Esophagus squamous epithelium (tissue), 5 donors: ENCODE measurements at regions not wholly inside any gene's neighbourhood (a gene's known extent, or its start where the extent isn't known, plus 50 kb on each side); places are given as distances from the start of the nearest gene placed in this dataset.

Source experiments
- DNase-seq: peaks from one replicate; lab custom pipeline; 2025; lab: John Stamatoyannopoulos, UW
- H3K27ac ChIP-seq, 4 donors: fragments of 200-600 bp; sonication (generic); one replicate each; pipeline ENCODE4 v1.5.1; 2016 to 2019; ENCODE audit warnings: mild to moderate bottlenecking in 1 of 4
- H3K27me3 ChIP-seq, 4 donors: fragments of 200-600 bp; sonication (generic); 1 replicate in 3 of 4; 2 replicates in 1 of 4; pipeline versions ENCODE4 v1.5.1 to v1.6.0; 2017 to 2021; ENCODE audit warnings: antibody characterized with exemption in 1 of 4
- H3K36me3 ChIP-seq, 3 donors: fragments of 200-600 bp; sonication (generic); one replicate each; pipeline ENCODE4 v1.5.1; 2016 to 2019
- H3K4me1 ChIP-seq, 3 donors: fragments of 200-600 bp; sonication (generic); one replicate each; pipeline ENCODE4 v1.5.1; 2017 to 2019
- H3K4me3 ChIP-seq, 4 donors: fragments of 200-600 bp; sonication (generic); 1 replicate in 3 of 4; 2 replicates in 1 of 4; pipeline ENCODE4 v1.5.1; 2016 to 2019; ENCODE audit warnings: mild to moderate bottlenecking in 2 of 4, moderate library complexity in 1 of 4
- H3K9me3 ChIP-seq, 3 donors: fragments of 200-600 bp; sonication (generic); one replicate each; pipeline ENCODE4 v1.5.1; 2016 to 2019
- POLR2A ChIP-seq, 4 donors: fragments of 450-650 bp; IDR thresholded peaks; one replicate each; pipeline ENCODE4 v1.6.1; 2017; ENCODE audit warnings: antibody characterized with exemption in 4 of 4, mild to moderate bottlenecking in 4 of 4, moderate library complexity in 3 of 4
- WGBS, 2 donors: methylation state at CpG; one replicate each; pipeline ENCODE4 v1.1.5; 2018; 5-methylcytosine and 5-hydroxymethylcytosine counted together
- intact Hi-C: fragments of 100-400 bp; cut with DNase I; formaldehyde crosslinking; loops from one replicate; pipeline ENCODE4 v1.15.0; 2022
- TF ChIP-seq, protein P1 (sequence below), 6 experiments: fragments of 450-650 bp in 4 of 6; fragments of 200-600 bp in 2 of 6; sonication (generic) in 2 of 6; IDR thresholded peaks; one replicate each; pipeline ENCODE4 v1.5.1; 2016 to 2019; ENCODE audit warnings: antibody characterized with exemption in 6 of 6, mild to moderate bottlenecking in 4 of 6, moderate library complexity in 4 of 6
- donor health status: DM: yes; HTN: yes; CAD: no.

DNA sequence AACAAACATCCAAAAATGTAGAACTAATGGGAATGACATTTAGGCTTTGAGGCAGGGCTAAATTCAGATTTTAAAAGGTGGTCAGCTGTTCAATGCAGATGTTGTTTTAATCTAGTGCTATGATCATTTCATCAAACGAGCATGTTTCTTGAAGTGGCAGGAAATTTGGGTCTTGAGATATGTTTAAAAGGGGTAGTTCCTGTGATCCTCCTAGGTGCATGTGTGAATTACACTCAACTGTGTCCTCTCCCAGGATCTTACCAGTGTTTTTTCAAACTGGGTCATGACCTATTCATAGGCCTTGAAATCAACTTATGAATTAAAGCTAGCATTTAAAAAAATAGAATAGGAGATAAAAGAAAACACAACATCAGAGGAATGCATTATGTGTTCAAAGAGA is 57.4 kb upstream of the ACMSD start:
- no peak overlapping the region for H3K4me3 ChIP-seq
- TF ChIP-seq POLR2A (IDR thresholded peaks at IDR 0.05), result no peak
- TF ChIP-seq, protein P1, sequence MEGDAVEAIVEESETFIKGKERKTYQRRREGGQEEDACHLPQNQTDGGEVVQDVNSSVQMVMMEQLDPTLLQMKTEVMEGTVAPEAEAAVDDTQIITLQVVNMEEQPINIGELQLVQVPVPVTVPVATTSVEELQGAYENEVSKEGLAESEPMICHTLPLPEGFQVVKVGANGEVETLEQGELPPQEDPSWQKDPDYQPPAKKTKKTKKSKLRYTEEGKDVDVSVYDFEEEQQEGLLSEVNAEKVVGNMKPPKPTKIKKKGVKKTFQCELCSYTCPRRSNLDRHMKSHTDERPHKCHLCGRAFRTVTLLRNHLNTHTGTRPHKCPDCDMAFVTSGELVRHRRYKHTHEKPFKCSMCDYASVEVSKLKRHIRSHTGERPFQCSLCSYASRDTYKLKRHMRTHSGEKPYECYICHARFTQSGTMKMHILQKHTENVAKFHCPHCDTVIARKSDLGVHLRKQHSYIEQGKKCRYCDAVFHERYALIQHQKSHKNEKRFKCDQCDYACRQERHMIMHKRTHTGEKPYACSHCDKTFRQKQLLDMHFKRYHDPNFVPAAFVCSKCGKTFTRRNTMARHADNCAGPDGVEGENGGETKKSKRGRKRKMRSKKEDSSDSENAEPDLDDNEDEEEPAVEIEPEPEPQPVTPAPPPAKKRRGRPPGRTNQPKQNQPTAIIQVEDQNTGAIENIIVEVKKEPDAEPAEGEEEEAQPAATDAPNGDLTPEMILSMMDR (IDR thresholded peaks at IDR 0.05), result no peak
- intact Hi-C loops, result no loop called here
- no peak overlapping the region for H3K27ac ChIP-seq
- no peaks in the 10 kb centered on the region for H3K27me3 ChIP-seq
- no peak for DNase-seq
- no peaks in the 10 kb centered on the region for H3K4me1 ChIP-seq
- H3K36me3 ChIP-seq, result no peaks in the 10 kb centered on the region
- no peaks in the 10 kb centered on the region for H3K9me3 ChIP-seq
- WGBS, 2 donors, result 26 to 36% methylated on average over 1 of the region's 1 CpG

DNA sequence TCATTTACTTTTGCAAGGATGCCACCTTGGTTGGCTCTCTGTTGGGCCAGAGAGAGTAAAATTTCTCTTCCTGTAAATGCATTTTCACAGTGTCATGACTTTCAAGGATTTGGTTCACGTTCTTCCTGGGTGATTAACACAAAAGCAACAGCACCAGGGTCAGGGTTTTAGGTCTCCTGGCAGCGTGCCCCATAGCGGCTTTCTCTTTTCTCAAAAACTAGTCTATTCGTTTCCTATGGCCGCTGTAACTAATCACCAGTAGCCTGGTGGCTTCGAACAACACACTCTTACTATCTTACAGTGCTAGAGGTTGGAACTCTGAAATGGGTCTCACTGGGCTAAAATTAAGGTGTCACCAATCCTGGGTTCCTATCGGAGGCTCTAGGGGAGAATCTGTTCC is 56.3 kb upstream of the ACMSD start:
- H3K36me3 ChIP-seq, result no peaks in the 10 kb centered on the region
- no peaks in the 10 kb centered on the region for H3K9me3 ChIP-seq
- intact Hi-C loops, result no loop called here
- H3K4me3 ChIP-seq, result no peak overlapping the region
- no peak overlapping the region for H3K27ac ChIP-seq
- WGBS, 2 donors, result 72 to 83% methylated on average over 7 of the region's 7 CpGs
- no peaks in the 10 kb centered on the region for H3K27me3 ChIP-seq
- no peak for TF ChIP-seq POLR2A (IDR thresholded peaks at IDR 0.05)
- TF ChIP-seq, protein P1 (IDR thresholded peaks at IDR 0.05), result no peak
- no peak for DNase-seq
- H3K4me1 ChIP-seq, result no peaks in the 10 kb centered on the region

DNA sequence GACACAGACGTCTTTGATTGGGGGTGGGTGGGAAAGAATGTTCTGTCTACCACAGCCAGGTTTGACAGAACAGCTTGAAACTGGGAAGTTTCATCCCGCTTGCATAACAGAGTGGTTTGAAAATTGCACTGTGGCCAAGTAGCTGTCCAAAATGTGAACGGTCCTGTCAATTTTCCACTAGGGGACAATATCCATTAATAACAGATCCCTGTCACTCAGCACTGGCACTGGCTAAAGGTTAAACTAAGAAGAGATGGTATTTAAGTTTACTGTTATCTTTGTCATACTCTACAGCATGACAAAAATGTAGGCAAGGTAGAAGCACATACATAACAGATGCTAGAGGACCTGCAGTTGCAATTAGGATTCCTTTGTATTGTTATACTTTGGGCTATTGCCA is 55.6 kb upstream of the ACMSD start:
- H3K4me1 ChIP-seq, result no peaks in the 10 kb centered on the region
- no peak overlapping the region for H3K27ac ChIP-seq
- WGBS, 2 donors, result 25 to 27% methylated on average over 3 of the region's 3 CpGs
- no peaks in the 10 kb centered on the region for H3K27me3 ChIP-seq
- TF ChIP-seq, protein P1 (IDR thresholded peaks at IDR 0.05), result peak in 2 of 6 experiments; percentile 29 to 39
- TF ChIP-seq POLR2A (IDR thresholded peaks at IDR 0.05), result no peak
- intact Hi-C loops, result no loop called here
- no peak overlapping the region for H3K4me3 ChIP-seq
- no peaks in the 10 kb centered on the region for H3K36me3 ChIP-seq
- H3K9me3 ChIP-seq, result no peaks in the 10 kb centered on the region
- DNase-seq, result no peak

DNA sequence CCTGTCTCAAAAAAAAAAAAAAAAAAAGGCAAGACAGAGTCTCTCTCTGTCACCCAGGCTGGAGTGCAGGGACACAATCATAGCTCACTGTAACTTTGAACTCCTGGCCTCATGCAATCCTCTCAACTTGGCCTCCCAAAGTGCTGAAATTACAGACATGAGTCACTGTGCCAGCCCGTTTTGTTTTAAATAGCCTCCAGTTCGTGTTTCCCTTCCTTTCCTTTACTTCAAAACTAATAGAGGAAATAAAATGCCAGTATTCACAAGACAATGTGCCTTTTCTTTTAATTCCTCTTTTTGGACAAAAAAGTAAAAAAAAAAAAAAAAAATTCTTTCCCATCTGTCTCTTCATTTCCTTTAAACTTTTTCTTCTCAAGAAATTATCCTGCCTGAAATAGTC is 54.5 kb upstream of the ACMSD start:
- no peak for DNase-seq
- Histone ChIP-seq H3K27ac (no peak overlapping the region), H3K4me1 (no peaks in the 10 kb centered on the region), H3K36me3 (no peaks in the 10 kb centered on the region), H3K27me3 (no peaks in the 10 kb centered on the region), H3K9me3 (no peaks in the 10 kb centered on the region), H3K4me3 (no peak overlapping the region)
- intact Hi-C loops, result no loop called here
- 23 to 37% methylated on average over 2 of the region's 2 CpGs for WGBS, 2 donors
- TF ChIP-seq, protein P1 (IDR thresholded peaks at IDR 0.05), result no peak
- TF ChIP-seq POLR2A (IDR thresholded peaks at IDR 0.05), result no peak

DNA sequence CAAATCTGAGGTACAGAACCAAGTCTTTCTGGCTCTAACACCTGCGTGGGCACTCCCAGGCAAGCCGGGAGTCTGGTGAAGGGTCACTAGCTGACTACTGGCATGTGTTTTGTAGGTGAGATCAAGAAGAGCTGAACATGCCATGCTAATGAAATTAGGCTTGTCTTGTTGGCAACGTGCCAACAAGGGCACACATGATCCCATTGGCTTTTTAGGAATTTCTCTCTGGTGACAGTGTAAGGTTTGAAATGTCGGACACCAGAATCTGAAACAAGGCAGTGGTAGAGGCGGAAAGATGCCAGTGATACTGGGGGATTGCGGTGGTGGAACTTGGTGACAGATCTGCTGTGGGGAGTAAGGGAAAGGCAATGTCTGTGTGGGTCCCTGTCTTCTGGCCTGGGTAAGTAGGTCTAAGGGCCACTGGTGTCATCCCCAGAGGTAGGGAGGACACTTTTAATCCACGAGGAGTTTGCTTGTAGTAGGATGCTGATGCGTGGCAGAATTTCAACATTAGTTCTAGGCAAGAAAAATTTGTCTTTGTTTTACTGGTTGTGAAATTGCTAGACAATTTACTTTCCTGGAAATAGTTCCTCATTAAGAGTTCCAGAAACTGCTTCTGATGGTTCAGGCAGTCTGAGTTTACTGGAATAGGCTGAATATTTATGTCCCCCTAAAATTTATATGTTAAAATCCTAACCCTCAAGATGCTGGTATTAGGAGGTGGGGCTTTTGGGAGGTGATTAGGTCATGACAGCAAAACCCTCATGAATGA is 52.6 kb upstream of the ACMSD start:
- WGBS, 2 donors, result 56 to 63% methylated on average over 8 of the region's 8 CpGs
- no peak for TF ChIP-seq POLR2A (IDR thresholded peaks at IDR 0.05)
- TF ChIP-seq, protein P1 (IDR thresholded peaks at IDR 0.05), result no peak
- H3K9me3 ChIP-seq, result no peaks in the 10 kb centered on the region
- intact Hi-C loops, result no loop called here
- H3K4me1 ChIP-seq, result no peaks in the 10 kb centered on the region
- no peak for DNase-seq
- H3K4me3 ChIP-seq, result no peak overlapping the region
- no peaks in the 10 kb centered on the region for H3K27me3 ChIP-seq
- H3K36me3 ChIP-seq, result no peaks in the 10 kb centered on the region
- H3K27ac ChIP-seq, result no peak overlapping the region
